K562 (cell line): ENCODE measurements at regions not wholly inside any gene's neighbourhood (a gene's known extent, or its start where the extent isn't known, plus 50 kb on each side); places are given as distances from the start of the nearest gene placed in this dataset.
A peak's percentile ranks its signal among the peaks of the same experiment; 100 is the strongest.

ENCODE experiments used
- LCOR ChIP-seq: sonication (generic); formaldehyde crosslinking; IDR thresholded peaks from 2 replicates; pipeline ENCODE4 v1.8.0; 2022; ENCODE audit warnings: mild to moderate bottlenecking, missing genetic modification reagents
- RB1 ChIP-seq: fragments of 450-650 bp; IDR thresholded peaks from 2 replicates; pipeline ENCODE4 v1.6.1; 2017; ENCODE audit warnings: low read depth, mild to moderate bottlenecking
- RBM22 ChIP-seq: fragments of 200-400 bp; formaldehyde crosslinking; IDR thresholded peaks from 2 replicates; pipeline ENCODE4 v1.6.1; 2018; ENCODE audit warnings: low read length, low read depth; ENCODE audit not compliant: poor library complexity, severe bottlenecking
- SMARCE1 ChIP-seq: fragments of 450-650 bp; IDR thresholded peaks from 2 replicates; pipeline ENCODE4 v1.7.1; 2016; ENCODE audit warnings: mild to moderate bottlenecking
- TOE1 ChIP-seq, 2 experiments: fragments of 450-650 bp in 1 of 2; sonication (generic) in 1 of 2; formaldehyde crosslinking in 1 of 2; IDR thresholded peaks; 2 replicates each; pipeline versions ENCODE4 v1.7.1 to v1.8.0; 2016 to 2022; ENCODE audit warnings: borderline replicate concordance in 2 of 2, mild to moderate bottlenecking in 2 of 2, antibody characterized with exemption in 1 of 2, inconsistent platforms in 1 of 2, low read depth in 1 of 2, missing genetic modification reagents in 1 of 2, moderate library complexity in 1 of 2
- U2AF1 ChIP-seq: fragments of 200-400 bp; formaldehyde crosslinking; optimal IDR thresholded peaks from 2 replicates; pipeline ENCODE3; 2017; ENCODE audit warnings: mild to moderate bottlenecking, low read depth, low read length, moderate library complexity
- ZNF785 ChIP-seq: fragments of 250-450 bp; sonication (Bioruptor Pico); IDR thresholded peaks from 2 replicates; pipeline ENCODE4 v1.4.0; 2020; ENCODE audit warnings: mild to moderate bottlenecking
- TF ChIP-seq, protein P1 (sequence below): fragments of 450-650 bp; IDR thresholded peaks from 2 replicates; pipeline ENCODE4 v1.7.1; 2018; ENCODE audit warnings: mild to moderate bottlenecking, low read depth; ENCODE audit not compliant: partially characterized antibody
- TF ChIP-seq, protein P2 (sequence below): fragments of 450-650 bp; IDR thresholded peaks from 2 replicates; pipeline ENCODE4 v1.6.1; 2016
- TF ChIP-seq, protein P3 (sequence below), 2 experiments: fragments of 450-650 bp in 1 of 2; IDR thresholded peaks; 2 replicates each; pipeline ENCODE4 v1.6.1; 2011 to 2017; ENCODE audit warnings: low read depth in 2 of 2, antibody characterized with exemption in 1 of 2, borderline replicate concordance in 1 of 2, low read length in 1 of 2, mild to moderate bottlenecking in 1 of 2, mixed read lengths in 1 of 2; ENCODE audit not compliant: control insufficient read depth in 1 of 2
- TF ChIP-seq, protein P4 (sequence below): fragments of 450-650 bp; conservative IDR thresholded peaks from 2 replicates; pipeline ENCODE4 v1.6.1; 2016; ENCODE audit warnings: missing genetic modification characterization, low read depth, mild to moderate bottlenecking, missing compliant biosample characterization, moderate library complexity
- TF ChIP-seq, protein P5 (sequence below): sonication (generic); formaldehyde crosslinking; IDR thresholded peaks from 2 replicates; pipeline ENCODE4 v1.8.0; 2022; ENCODE audit warnings: mild to moderate bottlenecking, missing genetic modification reagents

DNA sequence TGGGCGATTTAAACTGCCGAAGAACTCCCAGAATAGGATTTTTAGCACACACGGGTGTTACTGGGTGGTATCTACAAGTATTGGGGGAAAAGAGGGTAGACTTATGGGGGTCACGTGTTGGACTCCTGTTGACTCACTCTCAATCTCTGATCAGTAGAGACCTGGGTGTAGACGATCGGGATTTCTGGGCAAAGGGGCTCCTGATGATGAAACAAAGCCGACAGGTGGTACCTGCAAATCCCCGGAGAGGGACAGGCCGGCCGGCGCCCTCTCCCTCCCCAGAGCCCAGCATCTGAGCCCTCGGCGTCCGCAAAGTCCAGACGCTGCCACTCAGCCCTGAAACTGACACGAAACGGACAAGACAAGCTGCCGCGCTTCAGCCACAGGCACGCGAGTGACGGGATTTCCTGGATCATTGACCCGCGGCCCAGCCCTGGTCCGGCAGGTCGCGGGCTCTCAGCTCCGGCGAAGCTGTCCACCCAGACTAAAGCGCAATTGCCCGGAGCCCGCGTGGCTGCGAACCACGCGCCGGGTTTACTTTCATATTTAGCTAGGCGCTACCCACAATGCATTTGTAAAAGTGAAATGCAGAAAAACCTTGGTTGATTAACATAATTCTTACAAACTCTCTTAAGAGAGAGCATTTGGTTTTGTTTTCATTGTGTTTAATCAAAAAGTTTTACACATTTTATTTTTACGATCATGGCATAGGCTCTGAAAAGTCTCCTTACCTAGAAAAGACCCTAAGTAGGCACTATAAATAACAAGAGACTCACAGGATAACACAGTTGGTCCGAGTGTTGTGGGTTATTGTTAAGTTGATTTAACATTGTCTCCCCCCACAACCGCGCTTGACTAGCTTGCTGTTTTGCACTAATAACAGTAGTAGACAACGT, 56.9 kb upstream of the EZH2 start (continued):
- TF ChIP-seq, protein P1, sequence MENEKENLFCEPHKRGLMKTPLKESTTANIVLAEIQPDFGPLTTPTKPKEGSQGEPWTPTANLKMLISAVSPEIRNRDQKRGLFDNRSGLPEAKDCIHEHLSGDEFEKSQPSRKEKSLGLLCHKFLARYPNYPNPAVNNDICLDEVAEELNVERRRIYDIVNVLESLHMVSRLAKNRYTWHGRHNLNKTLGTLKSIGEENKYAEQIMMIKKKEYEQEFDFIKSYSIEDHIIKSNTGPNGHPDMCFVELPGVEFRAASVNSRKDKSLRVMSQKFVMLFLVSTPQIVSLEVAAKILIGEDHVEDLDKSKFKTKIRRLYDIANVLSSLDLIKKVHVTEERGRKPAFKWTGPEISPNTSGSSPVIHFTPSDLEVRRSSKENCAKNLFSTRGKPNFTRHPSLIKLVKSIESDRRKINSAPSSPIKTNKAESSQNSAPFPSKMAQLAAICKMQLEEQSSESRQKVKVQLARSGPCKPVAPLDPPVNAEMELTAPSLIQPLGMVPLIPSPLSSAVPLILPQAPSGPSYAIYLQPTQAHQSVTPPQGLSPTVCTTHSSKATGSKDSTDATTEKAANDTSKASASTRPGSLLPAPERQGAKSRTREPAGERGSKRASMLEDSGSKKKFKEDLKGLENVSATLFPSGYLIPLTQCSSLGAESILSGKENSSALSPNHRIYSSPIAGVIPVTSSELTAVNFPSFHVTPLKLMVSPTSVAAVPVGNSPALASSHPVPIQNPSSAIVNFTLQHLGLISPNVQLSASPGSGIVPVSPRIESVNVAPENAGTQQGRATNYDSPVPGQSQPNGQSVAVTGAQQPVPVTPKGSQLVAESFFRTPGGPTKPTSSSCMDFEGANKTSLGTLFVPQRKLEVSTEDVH, result peak; percentile 47
- TF ChIP-seq LCOR (CRISPR knock-in tag) (peak; percentile 68), ZNF785 (CRISPR knock-in tag) (no peak), SMARCE1 (peak; percentile 74; the same call in 1 of the 2 replicates), U2AF1 (peak; percentile 21), RB1 (peak; percentile 44; the same call in 1 of the 2 replicates), RBM22 (peak; percentile 66), TOE1 (IDR thresholded peaks at IDR 0.05; ENCODE audit: borderline replicate concordance) (peak; percentile 86), TOE1 (CRISPR knock-in tag; IDR thresholded peaks at IDR 0.05; ENCODE audit: borderline replicate concordance, low read depth) (0 out of 2 replicates have a peak, but pooled peaks have one; percentile 92)
- TF ChIP-seq, protein P2, sequence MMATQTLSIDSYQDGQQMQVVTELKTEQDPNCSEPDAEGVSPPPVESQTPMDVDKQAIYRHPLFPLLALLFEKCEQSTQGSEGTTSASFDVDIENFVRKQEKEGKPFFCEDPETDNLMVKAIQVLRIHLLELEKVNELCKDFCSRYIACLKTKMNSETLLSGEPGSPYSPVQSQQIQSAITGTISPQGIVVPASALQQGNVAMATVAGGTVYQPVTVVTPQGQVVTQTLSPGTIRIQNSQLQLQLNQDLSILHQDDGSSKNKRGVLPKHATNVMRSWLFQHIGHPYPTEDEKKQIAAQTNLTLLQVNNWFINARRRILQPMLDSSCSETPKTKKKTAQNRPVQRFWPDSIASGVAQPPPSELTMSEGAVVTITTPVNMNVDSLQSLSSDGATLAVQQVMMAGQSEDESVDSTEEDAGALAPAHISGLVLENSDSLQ, result peak; percentile 86
- TF ChIP-seq, protein P3, sequence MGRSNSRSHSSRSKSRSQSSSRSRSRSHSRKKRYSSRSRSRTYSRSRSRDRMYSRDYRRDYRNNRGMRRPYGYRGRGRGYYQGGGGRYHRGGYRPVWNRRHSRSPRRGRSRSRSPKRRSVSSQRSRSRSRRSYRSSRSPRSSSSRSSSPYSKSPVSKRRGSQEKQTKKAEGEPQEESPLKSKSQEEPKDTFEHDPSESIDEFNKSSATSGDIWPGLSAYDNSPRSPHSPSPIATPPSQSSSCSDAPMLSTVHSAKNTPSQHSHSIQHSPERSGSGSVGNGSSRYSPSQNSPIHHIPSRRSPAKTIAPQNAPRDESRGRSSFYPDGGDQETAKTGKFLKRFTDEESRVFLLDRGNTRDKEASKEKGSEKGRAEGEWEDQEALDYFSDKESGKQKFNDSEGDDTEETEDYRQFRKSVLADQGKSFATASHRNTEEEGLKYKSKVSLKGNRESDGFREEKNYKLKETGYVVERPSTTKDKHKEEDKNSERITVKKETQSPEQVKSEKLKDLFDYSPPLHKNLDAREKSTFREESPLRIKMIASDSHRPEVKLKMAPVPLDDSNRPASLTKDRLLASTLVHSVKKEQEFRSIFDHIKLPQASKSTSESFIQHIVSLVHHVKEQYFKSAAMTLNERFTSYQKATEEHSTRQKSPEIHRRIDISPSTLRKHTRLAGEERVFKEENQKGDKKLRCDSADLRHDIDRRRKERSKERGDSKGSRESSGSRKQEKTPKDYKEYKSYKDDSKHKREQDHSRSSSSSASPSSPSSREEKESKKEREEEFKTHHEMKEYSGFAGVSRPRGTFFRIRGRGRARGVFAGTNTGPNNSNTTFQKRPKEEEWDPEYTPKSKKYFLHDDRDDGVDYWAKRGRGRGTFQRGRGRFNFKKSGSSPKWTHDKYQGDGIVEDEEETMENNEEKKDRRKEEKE (IDR thresholded peaks at IDR 0.05; ENCODE audit: borderline replicate concordance in 1 of 2, control insufficient read depth in 1 of 2, low read depth in 2 of 2, low read length in 1 of 2), result peak in 1 of 2 experiments; percentile 72; a peak in 1 of 4 replicates
- TF ChIP-seq, protein P4, sequence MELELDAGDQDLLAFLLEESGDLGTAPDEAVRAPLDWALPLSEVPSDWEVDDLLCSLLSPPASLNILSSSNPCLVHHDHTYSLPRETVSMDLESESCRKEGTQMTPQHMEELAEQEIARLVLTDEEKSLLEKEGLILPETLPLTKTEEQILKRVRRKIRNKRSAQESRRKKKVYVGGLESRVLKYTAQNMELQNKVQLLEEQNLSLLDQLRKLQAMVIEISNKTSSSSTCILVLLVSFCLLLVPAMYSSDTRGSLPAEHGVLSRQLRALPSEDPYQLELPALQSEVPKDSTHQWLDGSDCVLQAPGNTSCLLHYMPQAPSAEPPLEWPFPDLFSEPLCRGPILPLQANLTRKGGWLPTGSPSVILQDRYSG (tag), result peak; percentile 50; the same call in 1 of the 2 replicates
- TF ChIP-seq, protein P5, sequence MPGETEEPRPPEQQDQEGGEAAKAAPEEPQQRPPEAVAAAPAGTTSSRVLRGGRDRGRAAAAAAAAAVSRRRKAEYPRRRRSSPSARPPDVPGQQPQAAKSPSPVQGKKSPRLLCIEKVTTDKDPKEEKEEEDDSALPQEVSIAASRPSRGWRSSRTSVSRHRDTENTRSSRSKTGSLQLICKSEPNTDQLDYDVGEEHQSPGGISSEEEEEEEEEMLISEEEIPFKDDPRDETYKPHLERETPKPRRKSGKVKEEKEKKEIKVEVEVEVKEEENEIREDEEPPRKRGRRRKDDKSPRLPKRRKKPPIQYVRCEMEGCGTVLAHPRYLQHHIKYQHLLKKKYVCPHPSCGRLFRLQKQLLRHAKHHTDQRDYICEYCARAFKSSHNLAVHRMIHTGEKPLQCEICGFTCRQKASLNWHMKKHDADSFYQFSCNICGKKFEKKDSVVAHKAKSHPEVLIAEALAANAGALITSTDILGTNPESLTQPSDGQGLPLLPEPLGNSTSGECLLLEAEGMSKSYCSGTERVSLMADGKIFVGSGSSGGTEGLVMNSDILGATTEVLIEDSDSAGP (CRISPR knock-in tag), result 0 out of 2 replicates have a peak, but pooled peaks have one; percentile 31
